K562 (cell line): ENCODE measurements at regions not wholly inside any gene's neighbourhood (a gene's known extent, or its start where the extent isn't known, plus 50 kb on each side); places are given as distances from the start of the nearest gene placed in this dataset.

Source experiments
- ATAC-seq: fragments of 200-7000 bp; cut with Tn5 transposase; 3 replicates; pipeline ENCODE4 v1.9.1; 2020; ENCODE audit warnings: moderate library complexity
- BruUV-seq: library from RNA; stranded (reverse); fragments of 400-500 nt; replicated peaks from 2 replicates; lab custom pipeline; 2021; lab: Mats Ljungman, UMichigan
- CTCF ChIA-PET: fragments of 300-600 bp; formaldehyde crosslinking; extraction: SDS; loops from one replicate; lab custom pipeline; 2021; ENCODE audit warnings: low intra/inter-chr PET ratio; lab: Yijun Ruan, JAX
- POLR2A ChIA-PET: fragments of 300-600, 350-650 bp; sonication (Branson Sonifier 250); formaldehyde crosslinking; extraction: SDS; loops from one replicate; lab custom pipeline; 2021; ENCODE audit warnings: antibody characterized with exemption, inconsistent platforms; lab: Yijun Ruan, JAX
- DNase-seq, 4 experiments: peaks; one replicate each; pipeline versions ENCODE4 v3.0.0 to v3.0.0-alpha.2; 2011 to 2018; ENCODE audit warnings: low spot score in 3 of 4, mixed read lengths in 3 of 4; ENCODE audit errors: extremely low read depth in 1 of 4
- FAIRE-seq: peaks from 2 replicates; lab custom pipeline; 2011; peaks lifted over from hg19 to GRCh38; lab: Jason Lieb, UNC
- H2AFZ ChIP-seq: 2 replicates; pipeline ENCODE4 v1.6.0; 2011; ENCODE audit warnings: low read depth, low read length, control low read depth, inconsistent platforms
- H3K27ac ChIP-seq: fragments of 200-600 bp; 3 replicates; pipeline ENCODE4 v1.8.0; 2011; ENCODE audit warnings: low read depth, mild to moderate bottlenecking, control low read depth, inconsistent platforms, low read length, moderate library complexity, mixed read lengths; ENCODE audit errors: extremely low read depth
- H3K27me3 ChIP-seq, 2 experiments: fragments of 300-600 bp in 1 of 2; 2 replicates in 1 of 2; 3 replicates in 1 of 2; pipeline versions ENCODE4 v1.6.0 to v1.8.0; 2011; ENCODE audit warnings: inconsistent platforms in 2 of 2, low read length in 2 of 2, mild to moderate bottlenecking in 1 of 2, mixed read lengths in 1 of 2, moderate library complexity in 1 of 2; ENCODE audit not compliant: control insufficient read depth in 2 of 2, insufficient read depth in 2 of 2
- H3K36me3 ChIP-seq: fragments of 300-600 bp; 3 replicates; pipeline ENCODE4 v1.8.0; 2011; ENCODE audit warnings: mild to moderate bottlenecking, low read length, inconsistent platforms; ENCODE audit not compliant: control insufficient read depth, insufficient read depth
- H3K4me1 ChIP-seq, 2 experiments: fragments of 200-600 bp in 1 of 2; replicated peaks in 1 of 2; 2 replicates in 1 of 2; 3 replicates in 1 of 2; pipeline versions ENCODE4 v1.5.1 to v1.8.0; 2011; ENCODE audit warnings: inconsistent platforms in 2 of 2, low read length in 2 of 2, mild to moderate bottlenecking in 1 of 2, mixed read lengths in 1 of 2, moderate library complexity in 1 of 2; ENCODE audit not compliant: control insufficient read depth in 2 of 2, insufficient read depth in 2 of 2
- H3K4me2 ChIP-seq: 2 replicates; pipeline ENCODE4 v1.6.1; 2011; ENCODE audit warnings: low read length, control low read depth, inconsistent platforms, mixed read lengths; ENCODE audit not compliant: insufficient read depth
- H3K4me3 ChIP-seq: fragments of 200-600 bp; sonication (generic), shearing (Covaris generic); 2 replicates; pipeline ENCODE4 v1.5.1; 2016; ENCODE audit warnings: control low read depth, inconsistent platforms
- H3K79me2 ChIP-seq: fragments of 200-600 bp; 3 replicates; pipeline ENCODE4 v1.8.0; 2011; ENCODE audit warnings: low read length, inconsistent platforms; ENCODE audit not compliant: control insufficient read depth, insufficient read depth
- H3K9ac ChIP-seq, 2 experiments: 2 replicates each; pipeline versions ENCODE4 v1.6.0 to v1.6.1; 2011; ENCODE audit warnings: low read depth in 2 of 2, low read length in 2 of 2, control low read depth in 1 of 2, inconsistent platforms in 1 of 2, mild to moderate bottlenecking in 1 of 2, mixed read lengths in 1 of 2; ENCODE audit not compliant: insufficient read depth in 1 of 2
- H3K9me1 ChIP-seq: one replicate; pipeline ENCODE4 v1.6.0; 2011; ENCODE audit warnings: inconsistent platforms, mild to moderate bottlenecking, low read length, moderate library complexity; ENCODE audit not compliant: control insufficient read depth, insufficient read depth
- H3K9me3 ChIP-seq: replicated peaks from 2 replicates; pipeline ENCODE4 v1.5.1; 2011; ENCODE audit warnings: low read depth, low read length, inconsistent platforms; ENCODE audit not compliant: control insufficient read depth, insufficient read depth
- H4K20me1 ChIP-seq: replicated peaks from 2 replicates; pipeline ENCODE4 v1.6.1; 2011; ENCODE audit warnings: low read length, inconsistent platforms, mixed read lengths; ENCODE audit not compliant: control insufficient read depth, insufficient read depth
- DDX20 ChIP-seq: fragments of 450-650 bp; IDR thresholded peaks from 2 replicates; pipeline ENCODE4 v1.6.1; 2016; ENCODE audit warnings: missing genetic modification characterization, low read depth, mild to moderate bottlenecking, missing compliant biosample characterization, moderate library complexity
- JUN ChIP-seq, 2 experiments: sonication (generic) in 1 of 2; formaldehyde crosslinking in 1 of 2; IDR thresholded peaks; 2 replicates each; pipeline versions ENCODE4 v1.6.1 to v1.8.0; 2012 to 2022; ENCODE audit warnings: borderline replicate concordance in 2 of 2, mild to moderate bottlenecking in 2 of 2, improper control_type of control experiment in 1 of 2, low read depth in 1 of 2, low read length in 1 of 2, missing genetic modification reagents in 1 of 2
- NFE2 ChIP-seq: IDR thresholded peaks from 2 replicates; pipeline ENCODE4 v1.6.1; 2014; ENCODE audit warnings: antibody characterized with exemption, low read depth
- ZNF347 ChIP-seq: fragments of 450-650 bp; formaldehyde crosslinking; IDR thresholded peaks from 2 replicates; pipeline ENCODE4 v1.4.0; 2020; ENCODE audit warnings: low read depth, mild to moderate bottlenecking, moderate library complexity
- ZNF695 ChIP-seq: fragments of 450-650 bp; formaldehyde crosslinking; IDR thresholded peaks from 2 replicates; pipeline ENCODE4 v1.4.0; 2020; ENCODE audit warnings: mild to moderate bottlenecking, moderate library complexity
- WGBS: fragments of 100-300 bp; shearing (Covaris generic); methylation state at CpG from one replicate; pipeline ENCODE4 v1.1.6; 2016; ENCODE audit warnings: low coverage, mixed read lengths; ENCODE audit not compliant: insufficient coverage; ENCODE audit errors: missing lambda C conversion rate; 5-methylcytosine and 5-hydroxymethylcytosine counted together
- in situ Hi-C: fragments of 300-500 bp; cut with MboI; formaldehyde crosslinking; loops from 4 replicates; pipeline ENCODE4 v1.15.0; 2018; ENCODE audit warnings: inconsistent platforms, mixed read lengths
- intact Hi-C: fragments of 100-400 bp; cut with micrococcal nuclease; formaldehyde crosslinking; loops from 2 replicates; pipeline ENCODE4 v1.14.2; 2022
- TF ChIP-seq, protein P1 (sequence below): fragments of 200-800 bp; sonication (Bioruptor generic); IDR thresholded peaks from 2 replicates; pipeline ENCODE4 v1.6.1; 2016; ENCODE audit warnings: missing genetic modification characterization, missing compliant biosample characterization
- TF ChIP-seq, protein P2 (sequence below): sonication (generic); IDR thresholded peaks from 2 replicates; pipeline ENCODE4 v1.6.1; 2016
- TF ChIP-seq, protein P3 (sequence below): fragments of 450-650 bp; formaldehyde crosslinking; IDR thresholded peaks from 2 replicates; pipeline ENCODE4 v1.4.0; 2020; ENCODE audit warnings: mild to moderate bottlenecking, moderate library complexity

DNA sequence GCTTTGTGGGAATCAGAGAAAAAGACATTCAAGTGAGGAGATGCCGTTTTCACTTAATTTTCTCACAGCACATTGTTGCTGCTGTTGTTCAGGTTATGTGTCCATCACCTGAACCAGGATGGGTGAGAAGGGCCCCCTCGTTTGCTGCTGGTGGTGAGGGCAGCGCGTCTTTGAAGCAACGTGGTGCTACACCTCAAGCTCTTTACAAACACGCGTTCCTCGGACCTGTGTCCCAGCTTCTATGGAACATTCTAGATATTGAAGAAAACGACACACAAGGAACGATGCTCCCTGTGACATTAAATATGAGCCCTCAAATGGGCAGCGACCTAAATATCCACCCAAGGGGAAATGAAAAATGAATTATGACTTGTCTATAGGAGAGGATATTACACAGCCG, 418.6 kb downstream of the MN1 start:
- WGBS, result 1% methylated on average over 11 of the region's 12 CpGs
- ChIA-PET CTCF (no interaction called here), POLR2A (no interaction called here)
- Histone ChIP-seq H4K20me1 (no peaks in the 10 kb centered on the region), H3K4me1 (no peaks in the 10 kb centered on the region), H3K4me3 (no peak overlapping the region), H2AFZ (no peak overlapping the region), H3K9me3 (no peaks in the 10 kb centered on the region), H3K4me2 (no peak overlapping the region), H3K9ac (no peak overlapping the region), H3K27me3 (peaks cover 5 to 41% of the 10 kb centered on the region in 2 experiments; a peak in 4 of 5 replicates), H3K9me1 (no peaks in the 10 kb centered on the region), H3K27ac (no peak overlapping the region), H3K79me2 (no peaks in the 10 kb centered on the region), H3K36me3 (no peaks in the 10 kb centered on the region)
- no TSS peak for BruUV-seq
- no peak for FAIRE-seq
- DNase-seq, result no peak
- intact Hi-C loops (no loop called here), in situ Hi-C loops (no loop called here)
- no peak for ATAC-seq
- TF ChIP-seq ZNF695 (CRISPR knock-in tag) (no peak), JUN (IDR thresholded peaks at IDR 0.05; ENCODE audit: borderline replicate concordance, low read depth, low read length) (no peak), JUN (CRISPR knock-in tag; IDR thresholded peaks at IDR 0.05; ENCODE audit: borderline replicate concordance) (no peak), ZNF347 (CRISPR knock-in tag) (no peak), DDX20 (tag) (no peak), NFE2 (no peak)
- TF ChIP-seq, protein P1, sequence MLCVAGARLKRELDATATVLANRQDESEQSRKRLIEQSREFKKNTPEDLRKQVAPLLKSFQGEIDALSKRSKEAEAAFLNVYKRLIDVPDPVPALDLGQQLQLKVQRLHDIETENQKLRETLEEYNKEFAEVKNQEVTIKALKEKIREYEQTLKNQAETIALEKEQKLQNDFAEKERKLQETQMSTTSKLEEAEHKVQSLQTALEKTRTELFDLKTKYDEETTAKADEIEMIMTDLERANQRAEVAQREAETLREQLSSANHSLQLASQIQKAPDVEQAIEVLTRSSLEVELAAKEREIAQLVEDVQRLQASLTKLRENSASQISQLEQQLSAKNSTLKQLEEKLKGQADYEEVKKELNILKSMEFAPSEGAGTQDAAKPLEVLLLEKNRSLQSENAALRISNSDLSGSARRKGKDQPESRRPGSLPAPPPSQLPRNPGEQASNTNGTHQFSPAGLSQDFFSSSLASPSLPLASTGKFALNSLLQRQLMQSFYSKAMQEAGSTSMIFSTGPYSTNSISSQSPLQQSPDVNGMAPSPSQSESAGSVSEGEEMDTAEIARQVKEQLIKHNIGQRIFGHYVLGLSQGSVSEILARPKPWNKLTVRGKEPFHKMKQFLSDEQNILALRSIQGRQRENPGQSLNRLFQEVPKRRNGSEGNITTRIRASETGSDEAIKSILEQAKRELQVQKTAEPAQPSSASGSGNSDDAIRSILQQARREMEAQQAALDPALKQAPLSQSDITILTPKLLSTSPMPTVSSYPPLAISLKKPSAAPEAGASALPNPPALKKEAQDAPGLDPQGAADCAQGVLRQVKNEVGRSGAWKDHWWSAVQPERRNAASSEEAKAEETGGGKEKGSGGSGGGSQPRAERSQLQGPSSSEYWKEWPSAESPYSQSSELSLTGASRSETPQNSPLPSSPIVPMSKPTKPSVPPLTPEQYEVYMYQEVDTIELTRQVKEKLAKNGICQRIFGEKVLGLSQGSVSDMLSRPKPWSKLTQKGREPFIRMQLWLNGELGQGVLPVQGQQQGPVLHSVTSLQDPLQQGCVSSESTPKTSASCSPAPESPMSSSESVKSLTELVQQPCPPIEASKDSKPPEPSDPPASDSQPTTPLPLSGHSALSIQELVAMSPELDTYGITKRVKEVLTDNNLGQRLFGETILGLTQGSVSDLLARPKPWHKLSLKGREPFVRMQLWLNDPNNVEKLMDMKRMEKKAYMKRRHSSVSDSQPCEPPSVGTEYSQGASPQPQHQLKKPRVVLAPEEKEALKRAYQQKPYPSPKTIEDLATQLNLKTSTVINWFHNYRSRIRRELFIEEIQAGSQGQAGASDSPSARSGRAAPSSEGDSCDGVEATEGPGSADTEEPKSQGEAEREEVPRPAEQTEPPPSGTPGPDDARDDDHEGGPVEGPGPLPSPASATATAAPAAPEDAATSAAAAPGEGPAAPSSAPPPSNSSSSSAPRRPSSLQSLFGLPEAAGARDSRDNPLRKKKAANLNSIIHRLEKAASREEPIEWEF (CRISPR knock-in tag), result no peak
- TF ChIP-seq, protein P2, sequence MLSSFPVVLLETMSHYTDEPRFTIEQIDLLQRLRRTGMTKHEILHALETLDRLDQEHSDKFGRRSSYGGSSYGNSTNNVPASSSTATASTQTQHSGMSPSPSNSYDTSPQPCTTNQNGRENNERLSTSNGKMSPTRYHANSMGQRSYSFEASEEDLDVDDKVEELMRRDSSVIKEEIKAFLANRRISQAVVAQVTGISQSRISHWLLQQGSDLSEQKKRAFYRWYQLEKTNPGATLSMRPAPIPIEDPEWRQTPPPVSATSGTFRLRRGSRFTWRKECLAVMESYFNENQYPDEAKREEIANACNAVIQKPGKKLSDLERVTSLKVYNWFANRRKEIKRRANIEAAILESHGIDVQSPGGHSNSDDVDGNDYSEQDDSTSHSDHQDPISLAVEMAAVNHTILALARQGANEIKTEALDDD, result no peak
- TF ChIP-seq, protein P3, sequence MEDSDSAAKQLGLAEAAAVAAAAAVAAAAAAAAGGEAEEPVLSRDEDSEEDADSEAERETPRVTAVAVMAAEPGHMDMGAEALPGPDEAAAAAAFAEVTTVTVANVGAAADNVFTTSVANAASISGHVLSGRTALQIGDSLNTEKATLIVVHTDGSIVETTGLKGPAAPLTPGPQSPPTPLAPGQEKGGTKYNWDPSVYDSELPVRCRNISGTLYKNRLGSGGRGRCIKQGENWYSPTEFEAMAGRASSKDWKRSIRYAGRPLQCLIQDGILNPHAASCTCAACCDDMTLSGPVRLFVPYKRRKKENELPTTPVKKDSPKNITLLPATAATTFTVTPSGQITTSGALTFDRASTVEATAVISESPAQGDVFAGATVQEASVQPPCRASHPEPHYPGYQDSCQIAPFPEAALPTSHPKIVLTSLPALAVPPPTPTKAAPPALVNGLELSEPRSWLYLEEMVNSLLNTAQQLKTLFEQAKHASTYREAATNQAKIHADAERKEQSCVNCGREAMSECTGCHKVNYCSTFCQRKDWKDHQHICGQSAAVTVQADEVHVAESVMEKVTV (CRISPR knock-in tag), result no peak
